ENCODE measurements at regions not wholly inside any gene's neighbourhood (a gene's known extent, or its start where the extent isn't known, plus 50 kb on each side); places are given as distances from the start of the nearest gene placed in this dataset.

DNA sequence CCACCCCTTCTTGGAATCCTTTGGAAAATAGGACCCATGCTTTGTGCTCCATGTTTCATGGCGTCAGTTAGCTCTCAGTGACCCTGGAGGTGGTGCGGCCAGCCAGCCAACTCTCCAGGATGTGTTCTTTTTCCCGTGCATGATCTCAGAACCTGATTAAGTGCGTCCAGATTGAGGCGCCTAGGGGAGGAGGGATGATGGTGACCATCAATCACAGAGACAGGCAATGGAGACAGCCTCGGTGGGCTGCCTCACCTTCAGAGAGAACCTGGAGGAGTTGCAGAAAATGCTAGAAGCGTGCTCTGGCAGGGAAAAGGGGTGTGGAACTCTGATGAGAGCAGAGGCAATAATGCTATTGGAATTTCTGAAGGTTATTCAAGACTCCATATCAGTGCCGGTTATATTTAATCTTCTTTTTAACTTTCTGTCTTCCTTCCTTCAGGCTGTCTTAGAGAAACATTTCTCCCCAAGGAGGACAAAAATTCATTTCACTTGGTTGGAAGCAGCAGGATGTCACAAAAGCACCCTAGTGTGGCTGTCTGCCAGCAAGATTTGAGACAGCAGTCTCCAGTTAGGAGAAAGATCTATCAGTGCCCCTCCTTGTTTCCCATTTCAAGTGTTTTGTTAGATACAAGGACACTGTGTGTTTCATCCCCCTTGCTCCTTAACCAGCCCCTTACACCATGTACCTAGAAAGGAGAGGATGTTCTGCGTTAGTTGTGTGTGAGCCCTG is 53.3 kb upstream of the IGF1 start:
- Histone ChIP-seq H3K79me2 (ENCODE audit: low read depth) (no peaks in the 10 kb centered on the region), H4K20me1 (ENCODE audit: low read depth) (no peaks in the 10 kb centered on the region), H3K36me3 (no peaks in the 10 kb centered on the region), H3F3A (ENCODE audit: low read depth) (no peaks in the 10 kb centered on the region), H3K27me3 (no peaks in the 10 kb centered on the region), H3K4me2 (no peak overlapping the region), H3K4me1 (no peaks in the 10 kb centered on the region), H3K9ac (no peak overlapping the region), H3K4me3 (no peak overlapping the region), H3K9me3 (ENCODE audit: low read depth) (no peaks in the 10 kb centered on the region), H2AFZ (replicated peaks) (no peak overlapping the region), H3K27ac (no peak overlapping the region)
- Mint-ChIP-seq H3K27ac (no peak overlapping the region), H3K4me1 (no peaks in the 10 kb centered on the region), H3K9me3 (no peaks in the 10 kb centered on the region), H3K4me3 (no peak overlapping the region), H3K27me3 (ENCODE audit: insufficient read depth, low read depth) (peaks cover 2% of the 10 kb centered on the region), H3K36me3 (no peaks in the 10 kb centered on the region)
- no peak for DNase-seq (ENCODE audit: low spot score)
- TF ChIP-seq EZH2 (IDR thresholded peaks at IDR 0.05) (no peak), EZH2phosphoT487 (IDR thresholded peaks at IDR 0.05) (no peak)
- TF ChIP-seq, protein P1, sequence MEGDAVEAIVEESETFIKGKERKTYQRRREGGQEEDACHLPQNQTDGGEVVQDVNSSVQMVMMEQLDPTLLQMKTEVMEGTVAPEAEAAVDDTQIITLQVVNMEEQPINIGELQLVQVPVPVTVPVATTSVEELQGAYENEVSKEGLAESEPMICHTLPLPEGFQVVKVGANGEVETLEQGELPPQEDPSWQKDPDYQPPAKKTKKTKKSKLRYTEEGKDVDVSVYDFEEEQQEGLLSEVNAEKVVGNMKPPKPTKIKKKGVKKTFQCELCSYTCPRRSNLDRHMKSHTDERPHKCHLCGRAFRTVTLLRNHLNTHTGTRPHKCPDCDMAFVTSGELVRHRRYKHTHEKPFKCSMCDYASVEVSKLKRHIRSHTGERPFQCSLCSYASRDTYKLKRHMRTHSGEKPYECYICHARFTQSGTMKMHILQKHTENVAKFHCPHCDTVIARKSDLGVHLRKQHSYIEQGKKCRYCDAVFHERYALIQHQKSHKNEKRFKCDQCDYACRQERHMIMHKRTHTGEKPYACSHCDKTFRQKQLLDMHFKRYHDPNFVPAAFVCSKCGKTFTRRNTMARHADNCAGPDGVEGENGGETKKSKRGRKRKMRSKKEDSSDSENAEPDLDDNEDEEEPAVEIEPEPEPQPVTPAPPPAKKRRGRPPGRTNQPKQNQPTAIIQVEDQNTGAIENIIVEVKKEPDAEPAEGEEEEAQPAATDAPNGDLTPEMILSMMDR (IDR thresholded peaks at IDR 0.05) = no peak

Data from neural progenitor cell (in vitro differentiated cells).